Liver (tissue), 8 donors: ENCODE measurements at regions not wholly inside any gene's neighbourhood (a gene's known extent, or its start where the extent isn't known, plus 50 kb on each side); places are given as distances from the start of the nearest gene placed in this dataset.

ENCODE experiments used
- DNase-seq: peaks from one replicate; pipeline ENCODE4 v3.0.0-alpha.2; 2017; ENCODE audit warnings: low spot score
- H3K27ac ChIP-seq, 2 donors: one replicate each; pipeline ENCODE4 v1.7.0; 2013; ENCODE audit warnings: inconsistent platforms in 2 of 2, low read length in 2 of 2, control low read depth in 1 of 2, low read depth in 1 of 2, mild to moderate bottlenecking in 1 of 2
- H3K27me3 ChIP-seq, 4 donors: one replicate each; pipeline versions ENCODE4 v1.6.1 to v1.7.0; 2013; ENCODE audit warnings: low read length in 3 of 4, inconsistent platforms in 1 of 4, mild to moderate bottlenecking in 1 of 4, moderate library complexity in 1 of 4; ENCODE audit not compliant: control insufficient read depth in 4 of 4, insufficient read depth in 4 of 4
- H3K36me3 ChIP-seq, 4 donors: one replicate each; pipeline versions ENCODE4 v1.6.1 to v1.7.0; 2013; ENCODE audit warnings: low read length in 3 of 4, mild to moderate bottlenecking in 3 of 4, low read depth in 1 of 4, moderate library complexity in 1 of 4; ENCODE audit not compliant: control insufficient read depth in 4 of 4, insufficient read depth in 3 of 4
- H3K4me1 ChIP-seq, 4 donors: one replicate each; pipeline versions ENCODE4 v1.6.1 to v1.7.0; 2013; ENCODE audit warnings: low read length in 3 of 4, mild to moderate bottlenecking in 3 of 4, moderate library complexity in 1 of 4; ENCODE audit not compliant: control insufficient read depth in 4 of 4, insufficient read depth in 4 of 4
- H3K4me3 ChIP-seq, 3 donors: one replicate each; pipeline versions ENCODE4 v1.6.1 to v1.7.0; 2013; ENCODE audit warnings: low read length in 3 of 3, control low read depth in 1 of 3, low read depth in 1 of 3, mild to moderate bottlenecking in 1 of 3
- H3K9ac ChIP-seq, 2 donors: one replicate each; pipeline ENCODE4 v1.7.0; 2013; ENCODE audit warnings: low read length in 2 of 2, mild to moderate bottlenecking in 2 of 2, moderate library complexity in 2 of 2, control low read depth in 1 of 2, low read depth in 1 of 2
- H3K9me3 ChIP-seq, 4 donors: one replicate each; pipeline versions ENCODE4 v1.6.1 to v1.7.0; 2013; ENCODE audit warnings: low read length in 3 of 4; ENCODE audit not compliant: control insufficient read depth in 4 of 4
- FOXA1 ChIP-seq: IDR thresholded peaks from 2 replicates; pipeline ENCODE4 v1.6.1; 2016; ENCODE audit warnings: antibody characterized with exemption
- FOXA2 ChIP-seq: IDR thresholded peaks from 2 replicates; pipeline ENCODE4 v1.6.1; 2016; ENCODE audit warnings: antibody characterized with exemption
- GABPA ChIP-seq, 2 donors: IDR thresholded peaks in 1 of 2; conservative IDR thresholded peaks in 1 of 2; 2 replicates each; pipeline ENCODE4 v1.6.1; 2016; ENCODE audit warnings: antibody characterized with exemption in 2 of 2, mild to moderate bottlenecking in 1 of 2, moderate library complexity in 1 of 2
- HNF4G ChIP-seq: IDR thresholded peaks from 2 replicates; pipeline ENCODE4 v1.6.1; 2016; ENCODE audit warnings: antibody characterized with exemption
- JUND ChIP-seq, 2 donors: IDR thresholded peaks; 2 replicates each; pipeline ENCODE4 v1.6.1; 2016; ENCODE audit warnings: antibody characterized with exemption in 2 of 2
- NR2F2 ChIP-seq: IDR thresholded peaks from 2 replicates; pipeline ENCODE4 v1.6.1; 2016; ENCODE audit warnings: antibody characterized with exemption
- RAD21 ChIP-seq, 2 donors: IDR thresholded peaks; 2 replicates each; pipeline ENCODE4 v1.6.1; 2016; ENCODE audit warnings: antibody characterized with exemption in 2 of 2, mild to moderate bottlenecking in 2 of 2
- RXRA ChIP-seq, 2 donors: IDR thresholded peaks; 2 replicates each; pipeline ENCODE4 v1.6.1; 2017 to 2018; ENCODE audit warnings: antibody characterized with exemption in 2 of 2, mild to moderate bottlenecking in 1 of 2
- SP1 ChIP-seq: IDR thresholded peaks from 2 replicates; pipeline ENCODE4 v1.6.1; 2018; ENCODE audit warnings: antibody characterized with exemption, mild to moderate bottlenecking
- TAF1 ChIP-seq: conservative IDR thresholded peaks from 2 replicates; pipeline ENCODE4 v1.6.1; 2016; ENCODE audit warnings: antibody characterized with exemption, mild to moderate bottlenecking
- YY1 ChIP-seq: IDR thresholded peaks from 2 replicates; pipeline ENCODE4 v1.6.1; 2016; ENCODE audit warnings: antibody characterized with exemption, mild to moderate bottlenecking
- WGBS: extraction: QIAGEN DNeasy Blood & Tissue Kit; methylation state at CpG from one replicate; pipeline ENCODE4 v1.1.7; 2013; 5-methylcytosine and 5-hydroxymethylcytosine counted together
- TF ChIP-seq, protein P1 (sequence below): IDR thresholded peaks from 2 replicates; pipeline ENCODE4 v1.6.1; 2016; ENCODE audit warnings: antibody characterized with exemption
- TF ChIP-seq, protein P2 (sequence below): IDR thresholded peaks from 2 replicates; pipeline ENCODE4 v1.6.1; 2016; ENCODE audit warnings: antibody characterized with exemption
- TF ChIP-seq, protein P3 (sequence below): IDR thresholded peaks from 2 replicates; pipeline ENCODE4 v1.6.1; 2016; ENCODE audit warnings: antibody characterized with exemption
- TF ChIP-seq, protein P4 (sequence below): IDR thresholded peaks from 2 replicates; pipeline ENCODE4 v1.6.1; 2016; ENCODE audit warnings: antibody characterized with exemption, mild to moderate bottlenecking
- TF ChIP-seq, protein P5 (sequence below): fragments of 150-350 bp; IDR thresholded peaks from 2 replicates; pipeline ENCODE4 v1.5.1; 2017; ENCODE audit warnings: improper control_type of control experiment, low read depth, low read length; ENCODE audit not compliant: missing input control
- donor health status: healthy.
- donor health status: healthy.
- donor health status: healthy.
- donor health status: healthy.
- donor health status: healthy.

DNA sequence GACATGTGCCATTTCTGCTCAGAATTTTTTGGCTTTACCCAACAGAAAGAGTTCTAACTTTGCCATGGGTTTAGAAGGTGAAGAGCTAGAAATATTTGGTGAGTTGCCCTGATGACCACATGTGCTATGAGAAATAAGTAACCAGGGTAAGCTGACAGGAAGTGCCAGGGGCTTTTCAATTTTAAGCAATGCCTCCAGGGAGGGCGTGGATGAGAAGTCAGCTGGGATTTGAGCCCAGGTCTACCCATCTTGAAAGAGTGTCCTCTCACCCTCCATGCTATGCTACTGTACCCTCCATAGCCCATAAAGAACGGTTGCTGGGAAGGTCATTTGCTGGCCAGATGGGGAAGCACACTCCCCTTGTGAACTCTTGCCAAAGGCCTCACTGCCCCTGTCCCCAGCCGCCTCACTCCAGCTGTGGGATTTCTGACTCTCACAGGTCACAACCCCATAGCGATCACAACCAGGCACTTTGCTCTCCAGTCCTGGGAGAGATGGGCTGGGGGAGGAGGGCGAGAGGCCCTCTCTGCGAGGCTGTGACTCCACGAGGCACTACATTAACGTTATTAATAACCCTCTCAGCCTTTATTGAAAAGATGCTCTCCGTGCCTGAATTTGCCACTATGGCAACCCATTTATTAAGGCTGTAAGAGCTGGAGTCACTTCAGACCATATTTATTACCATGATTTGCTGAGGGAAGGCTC, 291.1 kb downstream of the DHX35 start:
- DNase-seq: no peak
- WGBS: 81% methylated on average over 9 of the region's 9 CpGs

DNA sequence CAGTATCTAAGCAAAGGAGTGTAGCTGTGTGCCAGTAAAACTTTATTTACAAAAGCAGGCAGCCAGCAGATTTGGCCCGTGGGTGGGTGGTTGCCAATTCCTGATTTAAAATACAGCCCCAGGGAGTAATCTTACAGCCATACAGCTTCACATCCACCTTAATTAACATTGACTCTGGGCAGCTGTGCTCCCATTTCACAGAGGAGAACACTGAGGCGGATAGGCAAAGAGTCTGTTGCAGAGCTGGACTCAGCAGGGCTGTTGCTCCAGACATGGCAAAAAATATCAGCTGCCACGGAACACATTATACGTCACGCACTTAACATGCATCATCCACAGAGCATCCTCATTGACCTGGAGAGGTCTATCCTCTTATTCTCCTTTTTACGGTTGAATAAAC, 289.9 kb downstream of the DHX35 start:
- TF ChIP-seq, protein P1, sequence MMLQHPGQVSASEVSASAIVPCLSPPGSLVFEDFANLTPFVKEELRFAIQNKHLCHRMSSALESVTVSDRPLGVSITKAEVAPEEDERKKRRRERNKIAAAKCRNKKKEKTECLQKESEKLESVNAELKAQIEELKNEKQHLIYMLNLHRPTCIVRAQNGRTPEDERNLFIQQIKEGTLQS: no peak
- TF ChIP-seq JUND (IDR thresholded peaks at IDR 0.05): no peak
- TF ChIP-seq GABPA (IDR thresholded peaks at IDR 0.05 in 1 of 2, conservative IDR thresholded peaks at IDR 0.05 in 1 of 2): no peak
- TF ChIP-seq, protein P2, sequence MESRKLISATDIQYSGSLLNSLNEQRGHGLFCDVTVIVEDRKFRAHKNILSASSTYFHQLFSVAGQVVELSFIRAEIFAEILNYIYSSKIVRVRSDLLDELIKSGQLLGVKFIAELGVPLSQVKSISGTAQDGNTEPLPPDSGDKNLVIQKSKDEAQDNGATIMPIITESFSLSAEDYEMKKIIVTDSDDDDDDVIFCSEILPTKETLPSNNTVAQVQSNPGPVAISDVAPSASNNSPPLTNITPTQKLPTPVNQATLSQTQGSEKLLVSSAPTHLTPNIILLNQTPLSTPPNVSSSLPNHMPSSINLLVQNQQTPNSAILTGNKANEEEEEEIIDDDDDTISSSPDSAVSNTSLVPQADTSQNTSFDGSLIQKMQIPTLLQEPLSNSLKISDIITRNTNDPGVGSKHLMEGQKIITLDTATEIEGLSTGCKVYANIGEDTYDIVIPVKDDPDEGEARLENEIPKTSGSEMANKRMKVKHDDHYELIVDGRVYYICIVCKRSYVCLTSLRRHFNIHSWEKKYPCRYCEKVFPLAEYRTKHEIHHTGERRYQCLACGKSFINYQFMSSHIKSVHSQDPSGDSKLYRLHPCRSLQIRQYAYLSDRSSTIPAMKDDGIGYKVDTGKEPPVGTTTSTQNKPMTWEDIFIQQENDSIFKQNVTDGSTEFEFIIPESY: no peak
- no peak for TF ChIP-seq YY1
- TF ChIP-seq TAF1: no peak
- TF ChIP-seq FOXA1: no peak
- no peak for TF ChIP-seq RAD21 (IDR thresholded peaks at IDR 0.05)
- no peak for TF ChIP-seq SP1
- TF ChIP-seq HNF4G: no peak
- TF ChIP-seq FOXA2: no peak
- TF ChIP-seq, protein P3, sequence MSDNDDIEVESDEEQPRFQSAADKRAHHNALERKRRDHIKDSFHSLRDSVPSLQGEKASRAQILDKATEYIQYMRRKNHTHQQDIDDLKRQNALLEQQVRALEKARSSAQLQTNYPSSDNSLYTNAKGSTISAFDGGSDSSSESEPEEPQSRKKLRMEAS: no peak
- TF ChIP-seq, protein P4, sequence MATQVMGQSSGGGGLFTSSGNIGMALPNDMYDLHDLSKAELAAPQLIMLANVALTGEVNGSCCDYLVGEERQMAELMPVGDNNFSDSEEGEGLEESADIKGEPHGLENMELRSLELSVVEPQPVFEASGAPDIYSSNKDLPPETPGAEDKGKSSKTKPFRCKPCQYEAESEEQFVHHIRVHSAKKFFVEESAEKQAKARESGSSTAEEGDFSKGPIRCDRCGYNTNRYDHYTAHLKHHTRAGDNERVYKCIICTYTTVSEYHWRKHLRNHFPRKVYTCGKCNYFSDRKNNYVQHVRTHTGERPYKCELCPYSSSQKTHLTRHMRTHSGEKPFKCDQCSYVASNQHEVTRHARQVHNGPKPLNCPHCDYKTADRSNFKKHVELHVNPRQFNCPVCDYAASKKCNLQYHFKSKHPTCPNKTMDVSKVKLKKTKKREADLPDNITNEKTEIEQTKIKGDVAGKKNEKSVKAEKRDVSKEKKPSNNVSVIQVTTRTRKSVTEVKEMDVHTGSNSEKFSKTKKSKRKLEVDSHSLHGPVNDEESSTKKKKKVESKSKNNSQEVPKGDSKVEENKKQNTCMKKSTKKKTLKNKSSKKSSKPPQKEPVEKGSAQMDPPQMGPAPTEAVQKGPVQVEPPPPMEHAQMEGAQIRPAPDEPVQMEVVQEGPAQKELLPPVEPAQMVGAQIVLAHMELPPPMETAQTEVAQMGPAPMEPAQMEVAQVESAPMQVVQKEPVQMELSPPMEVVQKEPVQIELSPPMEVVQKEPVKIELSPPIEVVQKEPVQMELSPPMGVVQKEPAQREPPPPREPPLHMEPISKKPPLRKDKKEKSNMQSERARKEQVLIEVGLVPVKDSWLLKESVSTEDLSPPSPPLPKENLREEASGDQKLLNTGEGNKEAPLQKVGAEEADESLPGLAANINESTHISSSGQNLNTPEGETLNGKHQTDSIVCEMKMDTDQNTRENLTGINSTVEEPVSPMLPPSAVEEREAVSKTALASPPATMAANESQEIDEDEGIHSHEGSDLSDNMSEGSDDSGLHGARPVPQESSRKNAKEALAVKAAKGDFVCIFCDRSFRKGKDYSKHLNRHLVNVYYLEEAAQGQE: no peak
- no peak for TF ChIP-seq NR2F2
- TF ChIP-seq, protein P5, sequence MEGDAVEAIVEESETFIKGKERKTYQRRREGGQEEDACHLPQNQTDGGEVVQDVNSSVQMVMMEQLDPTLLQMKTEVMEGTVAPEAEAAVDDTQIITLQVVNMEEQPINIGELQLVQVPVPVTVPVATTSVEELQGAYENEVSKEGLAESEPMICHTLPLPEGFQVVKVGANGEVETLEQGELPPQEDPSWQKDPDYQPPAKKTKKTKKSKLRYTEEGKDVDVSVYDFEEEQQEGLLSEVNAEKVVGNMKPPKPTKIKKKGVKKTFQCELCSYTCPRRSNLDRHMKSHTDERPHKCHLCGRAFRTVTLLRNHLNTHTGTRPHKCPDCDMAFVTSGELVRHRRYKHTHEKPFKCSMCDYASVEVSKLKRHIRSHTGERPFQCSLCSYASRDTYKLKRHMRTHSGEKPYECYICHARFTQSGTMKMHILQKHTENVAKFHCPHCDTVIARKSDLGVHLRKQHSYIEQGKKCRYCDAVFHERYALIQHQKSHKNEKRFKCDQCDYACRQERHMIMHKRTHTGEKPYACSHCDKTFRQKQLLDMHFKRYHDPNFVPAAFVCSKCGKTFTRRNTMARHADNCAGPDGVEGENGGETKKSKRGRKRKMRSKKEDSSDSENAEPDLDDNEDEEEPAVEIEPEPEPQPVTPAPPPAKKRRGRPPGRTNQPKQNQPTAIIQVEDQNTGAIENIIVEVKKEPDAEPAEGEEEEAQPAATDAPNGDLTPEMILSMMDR: no peak
- no peak overlapping the region for H3K9ac ChIP-seq
- H3K9me3 ChIP-seq: no peaks in the 10 kb centered on the region
- H3K4me3 ChIP-seq: no peak overlapping the region
- H3K27ac ChIP-seq: no peak overlapping the region
- no peaks in the 10 kb centered on the region for H3K27me3 ChIP-seq
- H3K4me1 ChIP-seq: no peaks in the 10 kb centered on the region
- 86% methylated on average over 6 of the region's 6 CpGs for WGBS
- no peak for DNase-seq
- H3K36me3 ChIP-seq: no peaks in the 10 kb centered on the region

More for the DNA sequence above, 291.1 kb downstream of the DHX35 start:
- no peak overlapping the region for H3K9ac ChIP-seq
- no peak overlapping the region for H3K27ac ChIP-seq
- H3K27me3 ChIP-seq: no peaks in the 10 kb centered on the region
- no peaks in the 10 kb centered on the region for H3K9me3 ChIP-seq
- H3K4me1 ChIP-seq: no peaks in the 10 kb centered on the region
- TF ChIP-seq NR2F2: peak; percentile 62
- no peak for TF ChIP-seq TAF1
- TF ChIP-seq, protein P1: no peak
- peak in 1 of 2 donors; percentile 25 for TF ChIP-seq RXRA (IDR thresholded peaks at IDR 0.05)
- H3K4me3 ChIP-seq: no peak overlapping the region
- H3K36me3 ChIP-seq: no peaks in the 10 kb centered on the region
